Activated T-cell treated with anti-CD3 and anti-CD28 coated beads, Interleukin-2, amount 50 U/mL, for 24 hours (primary cell): ENCODE measurements at regions not wholly inside any gene's neighbourhood (a gene's known extent, or its start where the extent isn't known, plus 50 kb on each side); places are given as distances from the start of the nearest gene placed in this dataset.

Experiments
- DNase-seq: peaks from one replicate; pipeline ENCODE4 v3.0.0-alpha.2; 2020
- H3K27ac Mint-ChIP-seq: 2 replicates; pipeline ENCODE4 v1.8.0; 2020; ENCODE audit warnings: mild to moderate bottlenecking, mixed read lengths
- H3K27me3 Mint-ChIP-seq: 2 replicates; pipeline ENCODE4 v1.8.0; 2020; ENCODE audit warnings: mixed read lengths
- H3K36me3 Mint-ChIP-seq: 2 replicates; pipeline ENCODE4 v1.8.0; 2020; ENCODE audit warnings: low read depth, mixed read lengths
- H3K4me1 Mint-ChIP-seq: 2 replicates; pipeline ENCODE4 v1.8.0; 2020; ENCODE audit warnings: low read depth, mixed read lengths
- H3K4me3 Mint-ChIP-seq: 2 replicates; pipeline ENCODE4 v1.8.0; 2020; ENCODE audit warnings: mild to moderate bottlenecking, moderate library complexity, mixed read lengths
- H3K9me3 Mint-ChIP-seq: 2 replicates; pipeline ENCODE4 v1.8.0; 2020; ENCODE audit warnings: mixed read lengths

GRCh38 chr20:48571949-48572847 lies 255.6 kb downstream of the PREX1 start:
- H3K36me3 Mint-ChIP-seq, result no peaks in the 10 kb centered on the region
- DNase-seq, result no peak

GRCh38 chr20:48569679-48570078 lies 258.1 kb downstream of the PREX1 start:
- DNase-seq, result no peak
- no peak overlapping the region for H3K4me3 Mint-ChIP-seq
- no peaks in the 10 kb centered on the region for H3K4me1 Mint-ChIP-seq
- H3K27ac Mint-ChIP-seq, result no peak overlapping the region
- H3K9me3 Mint-ChIP-seq, result no peaks in the 10 kb centered on the region
- no peaks in the 10 kb centered on the region for H3K36me3 Mint-ChIP-seq
- peaks cover 9% of the 10 kb centered on the region for H3K27me3 Mint-ChIP-seq

More at GRCh38 chr20:48571949-48572847, 255.6 kb downstream of the PREX1 start:
- Mint-ChIP-seq H3K9me3 (no peaks in the 10 kb centered on the region), H3K27me3 (no peaks in the 10 kb centered on the region), H3K27ac (no peak overlapping the region), H3K4me3 (no peak overlapping the region), H3K4me1 (no peaks in the 10 kb centered on the region)

GRCh38 chr20:48568520-48568919 lies 259.3 kb downstream of the PREX1 start:
- Mint-ChIP-seq H3K36me3 (no peaks in the 10 kb centered on the region), H3K4me3 (no peak overlapping the region), H3K9me3 (peaks cover 2% of the 10 kb centered on the region), H3K27ac (no peak overlapping the region), H3K27me3 (peaks cover 11% of the 10 kb centered on the region), H3K4me1 (no peaks in the 10 kb centered on the region)
- no peak for DNase-seq

- no peaks in the 10 kb centered on the region for H3K36me3 Mint-ChIP-seq
- H3K4me1 Mint-ChIP-seq, result no peaks in the 10 kb centered on the region
- DNase-seq, result no peak
- peaks cover 4% of the 10 kb centered on the region for H3K9me3 Mint-ChIP-seq
- no peak overlapping the region for H3K4me3 Mint-ChIP-seq
- peaks cover 11% of the 10 kb centered on the region for H3K27me3 Mint-ChIP-seq
- H3K27ac Mint-ChIP-seq, result no peak overlapping the region
Observed at GRCh38 chr20:48567145-48567544, 260.7 kb downstream of the PREX1 start.

GRCh38 chr20:48564982-48565539 lies 262.7 kb downstream of the PREX1 start:
- no peak overlapping the region for H3K27ac Mint-ChIP-seq

GRCh38 chr20:48563191-48563870 lies 264.5 kb downstream of the PREX1 start:
- H3K9me3 Mint-ChIP-seq, result peaks cover 4% of the 10 kb centered on the region
- no peaks in the 10 kb centered on the region for H3K36me3 Mint-ChIP-seq
- H3K27ac Mint-ChIP-seq, result no peak overlapping the region
- H3K4me3 Mint-ChIP-seq, result no peak overlapping the region
- no peaks in the 10 kb centered on the region for H3K4me1 Mint-ChIP-seq
- peaks cover 11% of the 10 kb centered on the region for H3K27me3 Mint-ChIP-seq
- DNase-seq, result no peak

More at GRCh38 chr20:48564982-48565539, 262.7 kb downstream of the PREX1 start:
- Mint-ChIP-seq H3K36me3 (no peaks in the 10 kb centered on the region), H3K4me3 (no peak overlapping the region), H3K9me3 (peaks cover 4% of the 10 kb centered on the region), H3K27me3 (peaks cover 11% of the 10 kb centered on the region), H3K4me1 (no peaks in the 10 kb centered on the region)
- no peak for DNase-seq

- Mint-ChIP-seq H3K36me3 (no peaks in the 10 kb centered on the region), H3K4me1 (no peaks in the 10 kb centered on the region), H3K27ac (no peak overlapping the region), H3K9me3 (peaks cover 4% of the 10 kb centered on the region), H3K4me3 (no peak overlapping the region), H3K27me3 (peaks cover 11% of the 10 kb centered on the region)
- no peak for DNase-seq
Observed at GRCh38 chr20:48562586-48563116, 265.1 kb downstream of the PREX1 start.

GRCh38 chr20:48558906-48559305 lies 268.9 kb downstream of the PREX1 start:
- Mint-ChIP-seq H3K36me3 (no peaks in the 10 kb centered on the region), H3K27ac (no peak overlapping the region), H3K4me1 (no peaks in the 10 kb centered on the region), H3K4me3 (no peak overlapping the region), H3K27me3 (no peaks in the 10 kb centered on the region), H3K9me3 (peaks cover 4% of the 10 kb centered on the region)
- DNase-seq, result no peak

GRCh38 chr20:48557380-48557779 lies 270.4 kb downstream of the PREX1 start:
- Mint-ChIP-seq H3K9me3 (no peaks in the 10 kb centered on the region), H3K4me3 (no peak overlapping the region), H3K27ac (no peak overlapping the region), H3K4me1 (no peaks in the 10 kb centered on the region), H3K36me3 (no peaks in the 10 kb centered on the region), H3K27me3 (no peaks in the 10 kb centered on the region)
- no peak for DNase-seq

GRCh38 chr20:48556956-48557355 lies 270.8 kb downstream of the PREX1 start:
- Mint-ChIP-seq H3K4me3 (no peak overlapping the region), H3K27me3 (no peaks in the 10 kb centered on the region), H3K36me3 (no peaks in the 10 kb centered on the region), H3K4me1 (no peaks in the 10 kb centered on the region), H3K27ac (no peak overlapping the region), H3K9me3 (no peaks in the 10 kb centered on the region)
- DNase-seq, result no peak

- H3K36me3 Mint-ChIP-seq, result no peaks in the 10 kb centered on the region
Observed at GRCh38 chr20:48552550-48552949, 275.2 kb downstream of the PREX1 start.

GRCh38 chr20:48550814-48551213 lies 277.0 kb downstream of the PREX1 start:
- no peak overlapping the region for H3K27ac Mint-ChIP-seq
- no peak overlapping the region for H3K4me3 Mint-ChIP-seq

More at GRCh38 chr20:48552550-48552949, 275.2 kb downstream of the PREX1 start:
- no peak for DNase-seq
- H3K4me3 Mint-ChIP-seq, result no peak overlapping the region
- H3K27me3 Mint-ChIP-seq, result peaks cover 5% of the 10 kb centered on the region
- H3K9me3 Mint-ChIP-seq, result no peaks in the 10 kb centered on the region
- no peaks in the 10 kb centered on the region for H3K4me1 Mint-ChIP-seq
- no peak overlapping the region for H3K27ac Mint-ChIP-seq

GRCh38 chr20:48547664-48548063 lies 280.1 kb downstream of the PREX1 start:
- no peaks in the 10 kb centered on the region for H3K36me3 Mint-ChIP-seq
- no peak overlapping the region for H3K27ac Mint-ChIP-seq
- no peaks in the 10 kb centered on the region for H3K9me3 Mint-ChIP-seq
- no peak for DNase-seq
- H3K4me3 Mint-ChIP-seq, result no peak overlapping the region
- H3K4me1 Mint-ChIP-seq, result no peaks in the 10 kb centered on the region
- peaks cover 30% of the 10 kb centered on the region for H3K27me3 Mint-ChIP-seq

More at GRCh38 chr20:48550814-48551213, 277.0 kb downstream of the PREX1 start:
- peaks cover 5% of the 10 kb centered on the region for H3K27me3 Mint-ChIP-seq
- H3K9me3 Mint-ChIP-seq, result no peaks in the 10 kb centered on the region
- no peaks in the 10 kb centered on the region for H3K36me3 Mint-ChIP-seq
- DNase-seq, result no peak
- H3K4me1 Mint-ChIP-seq, result no peaks in the 10 kb centered on the region

GRCh38 chr20:48544402-48545339 lies 283.1 kb downstream of the PREX1 start:
- DNase-seq, result no peak
- Mint-ChIP-seq H3K27me3 (peaks cover 34% of the 10 kb centered on the region), H3K27ac (no peak overlapping the region), H3K4me3 (no peak overlapping the region), H3K4me1 (no peaks in the 10 kb centered on the region), H3K36me3 (no peaks in the 10 kb centered on the region), H3K9me3 (peaks cover 3% of the 10 kb centered on the region)
